AG04450 (cell line): ENCODE measurements at regions not wholly inside any gene's neighbourhood (a gene's known extent, or its start where the extent isn't known, plus 50 kb on each side); places are given as distances from the start of the nearest gene placed in this dataset.

ENCODE experiments used
- CTCF ChIA-PET: fragments of 300-600, 350-600 bp; formaldehyde crosslinking; extraction: SDS; loops from one replicate; lab custom pipeline; 2022; ENCODE audit warnings: antibody characterized with exemption, inconsistent platforms; lab: Charles Lee
- POLR2A ChIA-PET: fragments of 350-600 bp; formaldehyde crosslinking; extraction: SDS; loops from one replicate; lab custom pipeline; 2021; ENCODE audit warnings: antibody characterized with exemption, inconsistent platforms; lab: Yijun Ruan, JAX
- DNase-seq: peaks from one replicate; pipeline ENCODE4 v3.0.0-alpha.2; 2011; ENCODE audit warnings: low read depth, low spot score
- H3K27ac ChIP-seq: one replicate; pipeline ENCODE4 v1.5.1; 2012; ENCODE audit warnings: low read depth, low read length, control low read depth
- H3K27me3 ChIP-seq: one replicate; pipeline ENCODE4 v1.6.0; 2012; ENCODE audit warnings: low read length; ENCODE audit not compliant: control insufficient read depth, insufficient read depth
- H3K4me3 ChIP-seq: 2 replicates; pipeline ENCODE4 v1.5.1; 2011; ENCODE audit warnings: mild to moderate bottlenecking, low read depth, low read length, control low read depth
- H3K9me3 ChIP-seq: 2 replicates; pipeline ENCODE4 v1.5.1; 2012; ENCODE audit warnings: low read length; ENCODE audit not compliant: control insufficient read depth, insufficient read depth
- CTCF ChIP-seq: IDR thresholded peaks from 2 replicates; pipeline ENCODE4 v1.5.1; 2011; ENCODE audit warnings: low read depth, low read length, control low read depth, inconsistent platforms

DNA sequence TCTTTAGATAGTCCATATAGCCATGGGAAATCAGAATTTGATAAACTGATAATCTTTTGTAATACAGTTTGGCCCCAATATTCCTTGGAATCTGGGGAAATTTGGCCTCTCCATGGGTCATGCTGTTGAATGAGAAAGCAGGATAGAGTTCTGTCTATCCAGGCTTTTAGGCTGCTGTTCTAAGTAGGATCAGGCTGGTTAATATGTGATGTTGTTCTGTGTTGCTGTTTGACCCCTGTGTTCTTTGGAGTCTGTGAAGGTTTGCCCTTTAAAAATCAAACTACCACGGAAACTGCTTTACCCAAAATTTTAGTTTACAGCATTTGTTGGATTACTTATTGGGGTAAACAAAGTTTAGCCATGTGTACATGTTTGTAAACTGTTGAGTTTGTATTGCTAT, 114.5 kb downstream of the ZNF330 start:
- CTCF ChIA-PET = interaction anchor here (1.2 kb wide), 1 partner anchor 11 kb away, joined by 8 read pairs; no protein-coding TSS in a partner anchor
- no peaks in the 10 kb centered on the region for H3K9me3 ChIP-seq
- POLR2A ChIA-PET = no interaction called here

DNA sequence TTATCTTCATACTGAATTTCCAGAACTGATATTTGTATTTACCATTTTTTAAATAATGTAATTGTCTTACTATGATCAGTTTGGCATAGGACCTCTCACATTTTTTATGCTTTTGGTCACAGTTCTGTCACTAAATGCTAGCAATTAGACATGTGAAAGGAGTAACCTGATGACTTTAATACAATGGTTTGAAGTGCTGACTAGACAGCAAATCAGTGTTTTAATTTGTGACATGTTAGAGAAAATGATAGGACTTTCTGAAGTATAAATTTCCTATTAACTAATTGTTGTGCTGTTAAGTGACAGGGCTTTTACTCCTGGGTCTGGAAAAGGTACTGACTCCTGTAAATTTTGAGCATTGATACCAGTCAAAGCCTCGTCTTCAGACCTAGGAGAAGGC, 117.5 kb downstream of the ZNF330 start:
- no peak for DNase-seq
- no peak overlapping the region for H3K27ac ChIP-seq
- H3K9me3 ChIP-seq = no peaks in the 10 kb centered on the region
- ChIA-PET CTCF (no interaction called here), POLR2A (no interaction called here)
- no peaks in the 10 kb centered on the region for H3K27me3 ChIP-seq
- TF ChIP-seq CTCF = no peak
- H3K4me3 ChIP-seq = no peak overlapping the region

More for the DNA sequence above, 114.5 kb downstream of the ZNF330 start:
- Histone ChIP-seq H3K27me3 (no peaks in the 10 kb centered on the region), H3K27ac (no peak overlapping the region), H3K4me3 (no peak overlapping the region)
- no peak for DNase-seq
- no peak for TF ChIP-seq CTCF

DNA sequence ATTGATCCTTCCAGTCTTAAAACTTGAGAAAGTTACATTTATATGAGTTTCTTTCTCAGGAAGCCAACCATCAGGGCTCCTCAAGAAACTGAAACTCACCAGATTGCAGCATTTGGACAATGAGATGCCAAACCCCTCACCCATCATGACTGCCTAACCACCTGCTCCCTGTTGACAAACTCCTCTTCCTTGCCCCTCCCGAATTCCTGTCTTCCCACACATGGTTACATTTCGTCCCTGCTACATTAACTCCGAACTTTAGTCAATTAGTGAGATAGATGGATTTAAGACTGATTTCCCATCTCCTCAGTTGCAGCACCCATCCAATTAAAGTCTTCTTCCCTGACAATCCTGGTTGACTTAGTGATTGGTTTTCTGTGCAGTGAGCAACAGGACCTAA, 118.7 kb downstream of the ZNF330 start:
- Histone ChIP-seq H3K4me3 (no peak overlapping the region), H3K9me3 (no peaks in the 10 kb centered on the region), H3K27ac (no peak overlapping the region), H3K27me3 (no peaks in the 10 kb centered on the region)
- TF ChIP-seq CTCF = no peak
- ChIA-PET CTCF (no interaction called here), POLR2A (no interaction called here)
- DNase-seq = no peak

DNA sequence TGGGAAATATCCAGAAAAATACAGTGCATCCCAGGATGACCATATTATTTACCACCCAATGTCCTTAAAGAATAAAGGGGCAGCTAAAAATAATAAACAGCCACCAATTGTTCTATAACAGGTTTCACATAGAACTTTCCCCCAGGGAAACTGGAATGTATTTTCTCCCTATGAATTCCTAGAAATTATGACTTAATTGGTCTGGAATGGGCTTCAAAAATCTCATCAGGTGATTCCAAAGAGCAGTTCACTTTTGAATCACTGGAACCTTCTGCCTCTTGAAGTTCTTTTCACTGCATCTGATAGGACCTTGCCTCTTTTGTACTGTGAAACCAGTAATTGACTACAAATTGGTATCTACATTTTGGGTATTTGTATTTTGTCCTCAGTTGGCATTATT, 119.3 kb downstream of the ZNF330 start:
- no peak for DNase-seq
- Histone ChIP-seq H3K27me3 (no peaks in the 10 kb centered on the region), H3K4me3 (no peak overlapping the region), H3K9me3 (no peaks in the 10 kb centered on the region), H3K27ac (no peak overlapping the region)
- TF ChIP-seq CTCF = no peak
- CTCF ChIA-PET = no interaction called here
- POLR2A ChIA-PET = no interaction called here

- no peak for DNase-seq
- POLR2A ChIA-PET = no interaction called here
- H3K9me3 ChIP-seq = no peaks in the 10 kb centered on the region
- no peak for TF ChIP-seq CTCF
- no peak overlapping the region for H3K4me3 ChIP-seq
- H3K27ac ChIP-seq = no peak overlapping the region
- CTCF ChIA-PET = no interaction called here
- no peaks in the 10 kb centered on the region for H3K27me3 ChIP-seq
These were observed 119.8 kb downstream of the ZNF330 start for GRCh38 chr4:141340458-141340857.
